Thymus (tissue), 11 donors: ENCODE measurements at regions not wholly inside any gene's neighbourhood (a gene's known extent, or its start where the extent isn't known, plus 50 kb on each side); places are given as distances from the start of the nearest gene placed in this dataset.

ENCODE experiments used
- DNase-seq, 9 donors: peaks; one replicate each; pipeline ENCODE4 v3.0.0-alpha.2; 2013; ENCODE audit warnings: low spot score in 9 of 9, low read depth in 6 of 9, missing footprints in 1 of 9
- H3K27ac ChIP-seq, 2 donors: one replicate each; pipeline ENCODE4 v1.5.1; 2013; ENCODE audit warnings: control low read depth in 1 of 2, low read depth in 1 of 2, low read length in 1 of 2, mild to moderate bottlenecking in 1 of 2, moderate library complexity in 1 of 2
- H3K27me3 ChIP-seq, 2 donors: one replicate each; pipeline ENCODE4 v1.5.1; 2013; ENCODE audit warnings: low read length in 1 of 2; ENCODE audit not compliant: control insufficient read depth in 2 of 2, insufficient read depth in 1 of 2
- H3K36me3 ChIP-seq, 2 donors: one replicate each; pipeline ENCODE4 v1.5.1; 2013; ENCODE audit warnings: low read length in 1 of 2, mild to moderate bottlenecking in 1 of 2, moderate library complexity in 1 of 2; ENCODE audit not compliant: control insufficient read depth in 2 of 2, insufficient read depth in 2 of 2
- H3K4me1 ChIP-seq, 2 donors: one replicate each; pipeline ENCODE4 v1.5.1; 2013; ENCODE audit warnings: low read length in 2 of 2; ENCODE audit not compliant: control insufficient read depth in 2 of 2, insufficient read depth in 2 of 2
- H3K4me3 ChIP-seq, 2 donors: one replicate each; pipeline ENCODE4 v1.5.1; 2013; ENCODE audit warnings: low read length in 2 of 2, control low read depth in 1 of 2, mild to moderate bottlenecking in 1 of 2
- H3K9me3 ChIP-seq, 2 donors: one replicate each; pipeline ENCODE4 v1.5.1; 2013; ENCODE audit warnings: low read length in 1 of 2, mild to moderate bottlenecking in 1 of 2; ENCODE audit not compliant: control insufficient read depth in 2 of 2, insufficient read depth in 1 of 2
- WGBS: extraction: QIAGEN DNeasy Blood & Tissue Kit; methylation state at CpG from one replicate; pipeline ENCODE4 v1.1.7; 2013; 5-methylcytosine and 5-hydroxymethylcytosine counted together
- donor health status: healthy.

GRCh38 chr16:86239381-86239780 lies 270.9 kb upstream of the FOXF1 start:
- H3K27me3 ChIP-seq = peaks cover 0 to 14% of the 10 kb centered on the region in 2 donors
- WGBS = 11% methylated on average over 9 of the region's 9 CpGs
- no peaks in the 10 kb centered on the region for H3K36me3 ChIP-seq
- H3K9me3 ChIP-seq = no peaks in the 10 kb centered on the region
- no peak overlapping the region for H3K4me3 ChIP-seq
- no peak overlapping the region for H3K27ac ChIP-seq
- no peaks in the 10 kb centered on the region for H3K4me1 ChIP-seq
- no peak for DNase-seq

- WGBS = 45% methylated on average over 9 of the region's 9 CpGs
- Histone ChIP-seq H3K4me1 (no peaks in the 10 kb centered on the region), H3K4me3 (no peak overlapping the region), H3K27me3 (peaks cover 0 to 14% of the 10 kb centered on the region in 2 donors), H3K27ac (no peak overlapping the region), H3K36me3 (no peaks in the 10 kb centered on the region), H3K9me3 (no peaks in the 10 kb centered on the region)
- no peak for DNase-seq
Measured at GRCh38 chr16:86240716-86241363, 269.5 kb upstream of the FOXF1 start.

GRCh38 chr16:86241681-86242080 lies 268.6 kb upstream of the FOXF1 start:
- Histone ChIP-seq H3K36me3 (no peaks in the 10 kb centered on the region), H3K4me3 (no peak overlapping the region), H3K9me3 (no peaks in the 10 kb centered on the region), H3K4me1 (no peaks in the 10 kb centered on the region), H3K27me3 (peaks cover 0 to 14% of the 10 kb centered on the region in 2 donors), H3K27ac (no peak overlapping the region)
- DNase-seq = no peak
- 44% methylated on average over 7 of the region's 7 CpGs for WGBS

GRCh38 chr16:86242244-86243122 lies 267.8 kb upstream of the FOXF1 start:
- no peak for DNase-seq
- WGBS = 86% methylated on average over 16 of the region's 16 CpGs
- Histone ChIP-seq H3K27me3 (peaks cover 0 to 14% of the 10 kb centered on the region in 2 donors), H3K4me1 (no peaks in the 10 kb centered on the region), H3K4me3 (no peak overlapping the region), H3K27ac (no peak overlapping the region), H3K36me3 (no peaks in the 10 kb centered on the region), H3K9me3 (no peaks in the 10 kb centered on the region)

GRCh38 chr16:86243123-86243473 lies 267.2 kb upstream of the FOXF1 start:
- Histone ChIP-seq H3K4me3 (no peak overlapping the region), H3K36me3 (no peaks in the 10 kb centered on the region), H3K9me3 (no peaks in the 10 kb centered on the region), H3K27ac (no peak overlapping the region), H3K4me1 (no peaks in the 10 kb centered on the region), H3K27me3 (peaks cover 0 to 14% of the 10 kb centered on the region in 2 donors)
- no peak for DNase-seq
- WGBS = 85% methylated on average over 6 of the region's 6 CpGs

- Histone ChIP-seq H3K27ac (no peak overlapping the region), H3K4me3 (no peak overlapping the region), H3K9me3 (no peaks in the 10 kb centered on the region), H3K4me1 (no peaks in the 10 kb centered on the region), H3K27me3 (peaks cover 0 to 14% of the 10 kb centered on the region in 2 donors), H3K36me3 (no peaks in the 10 kb centered on the region)
- no peak for DNase-seq
- 84% methylated on average over 15 of the region's 15 CpGs for WGBS
Measured at GRCh38 chr16:86243571-86244154, 266.7 kb upstream of the FOXF1 start.

GRCh38 chr16:86244158-86244557 lies 266.2 kb upstream of the FOXF1 start:
- no peaks in the 10 kb centered on the region for H3K4me1 ChIP-seq
- whole genome bisulfite sequencing = 78% methylated on average over 9 of the region's 9 CpGs
- no peaks in the 10 kb centered on the region for H3K9me3 ChIP-seq
- peaks cover 0 to 14% of the 10 kb centered on the region in 2 donors for H3K27me3 ChIP-seq
- no peak overlapping the region for H3K4me3 ChIP-seq
- no peak overlapping the region for H3K27ac ChIP-seq
- no peak for DNase-seq
- no peaks in the 10 kb centered on the region for H3K36me3 ChIP-seq

- Histone ChIP-seq H3K4me3 (no peak overlapping the region), H3K4me1 (no peaks in the 10 kb centered on the region), H3K27me3 (peaks cover 0 to 11% of the 10 kb centered on the region in 2 donors), H3K9me3 (no peaks in the 10 kb centered on the region), H3K36me3 (no peaks in the 10 kb centered on the region), H3K27ac (no peak overlapping the region)
- DNase-seq = no peak
- 97% methylated on average over 3 of the region's 3 CpGs for WGBS
Measured at GRCh38 chr16:86244936-86245335, 265.4 kb upstream of the FOXF1 start.

GRCh38 chr16:86245351-86245750 lies 265.0 kb upstream of the FOXF1 start:
- 93% methylated on average over 7 of the region's 7 CpGs for WGBS
- DNase-seq = no peak
- Histone ChIP-seq H3K27ac (no peak overlapping the region), H3K36me3 (no peaks in the 10 kb centered on the region), H3K27me3 (peaks cover 0 to 11% of the 10 kb centered on the region in 2 donors), H3K9me3 (no peaks in the 10 kb centered on the region), H3K4me1 (no peaks in the 10 kb centered on the region), H3K4me3 (no peak overlapping the region)
